ENCODE measurements at regions not wholly inside any gene's neighbourhood (a gene's known extent, or its start where the extent isn't known, plus 50 kb on each side); places are given as distances from the start of the nearest gene placed in this dataset.

- no peak for TF ChIP-seq CTCF (conservative IDR thresholded peaks at IDR 0.05)
- no peak for TF ChIP-seq ZFX (IDR thresholded peaks at IDR 0.05)
Measured at GRCh38 chr4:180160195-180160983, 2082.8 kb upstream of the TENM3 start.

Data from C4-2B (cell line).